Mesothelial cell of epicardium (in vitro differentiated cells): ENCODE measurements at regions not wholly inside any gene's neighbourhood (a gene's known extent, or its start where the extent isn't known, plus 50 kb on each side); places are given as distances from the start of the nearest gene placed in this dataset.

ENCODE experiments used
- DNase-seq, 2 experiments: peaks; one replicate each; pipeline ENCODE4 v3.0.0; 2021; ENCODE audit warnings: low spot score in 2 of 2; ENCODE audit not compliant: unreplicated experiment in 2 of 2
- H3K27ac Mint-ChIP-seq: 2 replicates; pipeline ENCODE4 v1.8.0; 2021; ENCODE audit warnings: mixed read lengths
- H3K27me3 Mint-ChIP-seq: 2 replicates; pipeline ENCODE4 v1.8.0; 2021; ENCODE audit warnings: low read depth, mixed read lengths
- H3K36me3 Mint-ChIP-seq: 2 replicates; pipeline ENCODE4 v1.8.0; 2021; ENCODE audit warnings: mixed read lengths
- H3K4me1 Mint-ChIP-seq: 2 replicates; pipeline ENCODE4 v1.8.0; 2021; ENCODE audit warnings: mixed read lengths
- H3K4me3 Mint-ChIP-seq: 2 replicates; pipeline ENCODE4 v1.8.0; 2021; ENCODE audit warnings: mild to moderate bottlenecking, moderate library complexity, mixed read lengths
- H3K9me3 Mint-ChIP-seq: 2 replicates; pipeline ENCODE4 v1.8.0; 2021; ENCODE audit warnings: mixed read lengths
- TF ChIP-seq, protein P1 (sequence below): fragments of 200-600 bp; sonication (generic); IDR thresholded peaks from one replicate; pipeline ENCODE4 v1.5.0; 2021; ENCODE audit warnings: antibody characterized with exemption; ENCODE audit not compliant: unreplicated experiment

GRCh38 chr2:128768041-128768440 lies 449.4 kb upstream of the HS6ST1 start:
- H3K4me3 Mint-ChIP-seq, result no peak overlapping the region
- TF ChIP-seq, protein P1, sequence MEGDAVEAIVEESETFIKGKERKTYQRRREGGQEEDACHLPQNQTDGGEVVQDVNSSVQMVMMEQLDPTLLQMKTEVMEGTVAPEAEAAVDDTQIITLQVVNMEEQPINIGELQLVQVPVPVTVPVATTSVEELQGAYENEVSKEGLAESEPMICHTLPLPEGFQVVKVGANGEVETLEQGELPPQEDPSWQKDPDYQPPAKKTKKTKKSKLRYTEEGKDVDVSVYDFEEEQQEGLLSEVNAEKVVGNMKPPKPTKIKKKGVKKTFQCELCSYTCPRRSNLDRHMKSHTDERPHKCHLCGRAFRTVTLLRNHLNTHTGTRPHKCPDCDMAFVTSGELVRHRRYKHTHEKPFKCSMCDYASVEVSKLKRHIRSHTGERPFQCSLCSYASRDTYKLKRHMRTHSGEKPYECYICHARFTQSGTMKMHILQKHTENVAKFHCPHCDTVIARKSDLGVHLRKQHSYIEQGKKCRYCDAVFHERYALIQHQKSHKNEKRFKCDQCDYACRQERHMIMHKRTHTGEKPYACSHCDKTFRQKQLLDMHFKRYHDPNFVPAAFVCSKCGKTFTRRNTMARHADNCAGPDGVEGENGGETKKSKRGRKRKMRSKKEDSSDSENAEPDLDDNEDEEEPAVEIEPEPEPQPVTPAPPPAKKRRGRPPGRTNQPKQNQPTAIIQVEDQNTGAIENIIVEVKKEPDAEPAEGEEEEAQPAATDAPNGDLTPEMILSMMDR, result no peak
- H3K4me1 Mint-ChIP-seq, result peaks cover 10% of the 10 kb centered on the region
- no peak overlapping the region for H3K27ac Mint-ChIP-seq
- no peak for DNase-seq
- no peaks in the 10 kb centered on the region for H3K27me3 Mint-ChIP-seq
- H3K36me3 Mint-ChIP-seq, result peaks cover 14% of the 10 kb centered on the region
- H3K9me3 Mint-ChIP-seq, result peaks cover 22% of the 10 kb centered on the region

GRCh38 chr2:128769457-128770142 lies 450.9 kb upstream of the HS6ST1 start:
- Mint-ChIP-seq H3K36me3 (peaks cover 2% of the 10 kb centered on the region), H3K27ac (no peak overlapping the region), H3K4me3 (no peak overlapping the region), H3K4me1 (peaks cover 19% of the 10 kb centered on the region), H3K27me3 (no peaks in the 10 kb centered on the region), H3K9me3 (peaks cover 6% of the 10 kb centered on the region)
- TF ChIP-seq, protein P1, result no peak
- DNase-seq, result no peak

GRCh38 chr2:128770143-128771085 lies 451.7 kb upstream of the HS6ST1 start:
- Mint-ChIP-seq H3K27ac (no peak overlapping the region), H3K9me3 (no peaks in the 10 kb centered on the region), H3K4me3 (no peak overlapping the region), H3K4me1 (peaks cover 27% of the 10 kb centered on the region), H3K27me3 (no peaks in the 10 kb centered on the region), H3K36me3 (no peaks in the 10 kb centered on the region)
- TF ChIP-seq, protein P1, result no peak
- peak in 1 of 2 experiments; percentile 34 for DNase-seq

GRCh38 chr2:128771401-128771800 lies 452.7 kb upstream of the HS6ST1 start:
- no peaks in the 10 kb centered on the region for H3K9me3 Mint-ChIP-seq
- TF ChIP-seq, protein P1, result no peak
- H3K4me3 Mint-ChIP-seq, result no peak overlapping the region
- H3K36me3 Mint-ChIP-seq, result no peaks in the 10 kb centered on the region
- no peak overlapping the region for H3K27ac Mint-ChIP-seq
- no peaks in the 10 kb centered on the region for H3K27me3 Mint-ChIP-seq
- peaks cover 37% of the 10 kb centered on the region for H3K4me1 Mint-ChIP-seq
- no peak for DNase-seq

- TF ChIP-seq, protein P1, result no peak
- Mint-ChIP-seq H3K27ac (no peak overlapping the region), H3K36me3 (no peaks in the 10 kb centered on the region), H3K27me3 (no peaks in the 10 kb centered on the region), H3K9me3 (no peaks in the 10 kb centered on the region), H3K4me3 (no peak overlapping the region), H3K4me1 (peaks cover 43% of the 10 kb centered on the region)
- DNase-seq, result peak in 1 of 2 experiments; percentile 30
These were observed 454.0 kb upstream of the HS6ST1 start for GRCh38 chr2:128772671-128773070.
